GM18507 (cell line): ENCODE measurements at regions not wholly inside any gene's neighbourhood (a gene's known extent, or its start where the extent isn't known, plus 50 kb on each side); places are given as distances from the start of the nearest gene placed in this dataset.
"Not testable (repeated sequence)": the region's sequence is repeated elsewhere in the genome, so short reads cannot be mapped to it uniquely, and the experiment has no call there.

ENCODE experiments used
- DNase-seq: peaks from one replicate; pipeline ENCODE4 v3.0.0; 2011; ENCODE audit warnings: low read depth; ENCODE audit not compliant: insufficient read length; ENCODE audit errors: extremely low spot score
- FAIRE-seq: peaks from 2 replicates; lab custom pipeline; 2011; peaks lifted over from hg19 to GRCh38; lab: Jason Lieb, UNC

DNA sequence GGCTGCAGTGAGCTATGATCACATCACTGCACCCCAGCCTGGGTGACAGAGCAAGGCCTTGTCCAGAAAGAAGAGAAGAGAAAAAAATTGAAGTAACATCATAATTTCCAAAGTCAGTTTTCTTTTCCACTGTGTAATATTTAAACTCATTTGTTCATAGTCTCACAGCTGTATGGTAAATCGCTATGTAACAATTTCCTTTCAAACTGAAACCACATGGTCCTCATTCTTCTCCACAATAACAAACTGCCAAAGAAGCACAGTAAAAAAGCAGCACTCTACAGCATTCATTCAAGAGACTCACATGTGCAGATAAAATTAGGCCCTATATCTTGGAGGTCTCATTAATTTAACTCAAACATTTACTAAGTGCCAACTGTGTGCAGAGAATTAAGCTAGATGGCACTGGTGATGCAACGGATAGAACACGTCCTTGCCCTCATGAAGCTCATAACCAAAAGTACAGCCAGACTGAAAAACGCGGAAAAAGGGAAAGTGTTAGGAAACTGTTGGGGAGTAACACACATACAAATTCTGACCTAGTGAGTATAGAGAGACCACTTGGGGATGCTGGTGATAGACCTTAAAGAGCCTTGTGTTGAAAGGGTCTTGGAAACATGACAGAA lies 174.0 kb upstream of the KCTD7 start:
- DNase-seq (no peak), FAIRE-seq (no peak)

DNA sequence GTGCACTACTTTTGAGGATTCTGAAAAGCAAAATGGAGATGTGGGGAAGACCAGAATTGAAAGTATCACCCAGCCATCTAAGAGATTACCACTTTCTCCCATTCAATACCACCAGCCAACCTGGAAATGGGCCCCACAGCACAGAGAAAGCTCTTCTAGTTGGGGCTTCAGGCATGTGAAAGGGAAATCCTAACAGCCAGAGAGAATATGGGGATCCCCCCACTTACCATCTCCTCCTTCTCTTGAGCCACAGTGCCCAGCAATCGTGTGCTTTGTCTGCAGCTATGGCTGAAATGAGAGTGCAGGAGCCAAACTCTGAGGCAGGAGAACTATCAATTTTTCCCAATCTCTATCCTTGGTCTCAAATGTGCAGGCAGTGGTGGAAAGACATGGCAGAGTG lies 173.2 kb upstream of the KCTD7 start:
- not testable (repeated sequence) for FAIRE-seq, DNase-seq

DNA sequence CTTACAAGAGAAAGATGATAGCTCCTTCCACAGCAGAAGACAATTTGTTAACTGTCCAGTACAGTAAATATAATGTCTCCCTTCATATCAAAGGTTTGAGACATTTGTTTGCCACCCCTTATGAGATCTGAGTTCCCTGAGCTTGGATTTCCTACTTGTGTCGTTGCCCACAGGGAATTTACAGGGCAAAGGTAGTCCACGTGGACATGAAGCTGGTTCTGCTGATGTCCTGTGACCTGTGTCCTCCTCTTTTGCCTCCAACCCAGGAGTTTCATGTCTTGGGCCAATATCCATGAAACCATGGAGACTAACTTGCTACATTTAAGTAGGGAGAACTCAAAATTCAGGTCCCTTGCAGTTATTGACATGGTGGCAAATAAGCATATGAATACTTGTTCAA lies 172.2 kb upstream of the KCTD7 start:
- FAIRE-seq, DNase-seq: not testable (repeated sequence)

DNA sequence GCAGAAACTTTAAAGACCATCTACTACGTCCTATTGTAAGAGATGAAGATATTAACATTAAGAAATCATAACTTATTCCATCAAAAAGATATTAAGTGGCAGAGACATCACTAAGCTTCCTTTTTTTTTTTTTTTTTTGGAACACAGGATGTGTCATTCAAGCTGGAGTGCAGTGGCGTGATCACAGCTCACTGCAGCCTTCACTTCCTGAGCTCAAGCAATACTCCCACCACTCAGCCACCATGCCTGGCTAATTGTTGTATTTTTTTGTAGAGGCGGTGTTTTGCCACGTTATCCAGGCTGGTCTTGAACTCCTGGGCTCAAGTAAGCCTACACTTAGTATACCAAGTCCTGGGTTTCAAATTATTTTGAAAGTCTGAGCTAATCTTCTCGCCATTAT lies 169.7 kb upstream of the KCTD7 start:
- not testable (repeated sequence) for FAIRE-seq, DNase-seq

DNA sequence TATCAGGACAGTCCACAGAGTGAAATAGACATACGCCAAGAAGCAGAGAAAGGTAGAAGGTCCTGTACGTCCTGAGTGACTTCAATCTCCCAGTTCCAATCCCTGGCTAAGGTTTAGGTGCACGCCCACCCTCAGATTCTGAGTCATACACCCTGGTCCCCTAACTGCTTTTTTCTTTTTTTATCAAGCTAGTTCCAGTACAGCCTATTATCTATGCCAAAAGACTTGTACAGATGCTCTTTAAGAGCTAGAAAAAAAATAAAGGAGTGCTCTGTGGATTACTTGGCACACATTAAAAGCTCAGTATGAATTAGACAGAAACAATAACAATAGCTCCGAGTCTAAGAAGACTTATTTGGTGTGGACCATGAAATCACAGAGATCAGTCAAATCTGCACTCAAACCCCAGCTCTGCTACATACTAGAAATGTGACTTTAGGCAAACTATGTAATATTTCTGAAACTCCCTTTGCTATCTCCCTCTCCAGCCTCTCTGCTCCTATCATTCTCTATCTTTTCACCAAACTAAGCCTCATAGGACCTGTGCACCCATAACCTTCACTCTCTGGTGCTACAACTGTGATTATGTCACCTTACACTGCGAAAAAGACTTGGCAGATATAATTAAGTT lies 168.8 kb upstream of the KCTD7 start:
- DNase-seq, FAIRE-seq: not testable (repeated sequence)

DNA sequence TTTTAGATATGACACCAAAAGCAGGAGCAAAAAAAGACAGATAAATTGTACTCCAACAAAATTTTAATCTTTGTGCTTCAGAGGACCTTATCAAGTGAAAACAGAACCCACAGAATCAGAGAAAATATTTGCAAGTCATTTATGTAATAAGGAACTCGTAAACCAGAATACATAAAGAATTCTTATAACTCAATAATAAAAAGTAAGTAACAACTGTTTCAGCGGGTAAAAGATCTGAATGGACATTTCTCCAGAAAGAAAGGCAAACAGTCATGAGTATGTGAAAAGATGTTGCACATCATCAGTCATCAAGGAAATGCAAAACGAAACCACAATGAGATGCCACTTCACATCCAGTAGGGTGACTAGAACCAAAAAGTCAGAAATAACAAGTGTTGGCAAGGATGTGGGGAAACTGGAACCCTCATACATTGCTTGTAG lies 167.7 kb upstream of the KCTD7 start:
- FAIRE-seq (no peak), DNase-seq (no peak)

DNA sequence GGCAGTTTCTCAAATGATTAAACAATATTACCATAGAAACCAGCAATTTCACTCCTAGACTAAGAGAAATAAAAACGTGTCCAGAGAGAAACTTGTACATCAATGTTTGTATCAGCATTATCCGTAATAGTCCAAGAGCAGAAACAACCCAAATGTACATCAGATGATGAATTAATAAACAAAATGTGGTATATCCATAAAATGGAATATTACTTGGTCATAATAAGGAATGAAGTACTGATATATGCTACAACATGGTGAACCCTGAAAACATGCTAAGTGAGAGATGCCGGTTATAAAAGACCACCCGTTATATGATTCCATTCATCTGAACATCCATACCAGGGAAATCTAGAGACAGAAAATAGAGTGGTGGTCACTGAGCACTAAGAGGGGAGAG lies 167.3 kb upstream of the KCTD7 start:
- FAIRE-seq, DNase-seq: not testable (repeated sequence)

DNA sequence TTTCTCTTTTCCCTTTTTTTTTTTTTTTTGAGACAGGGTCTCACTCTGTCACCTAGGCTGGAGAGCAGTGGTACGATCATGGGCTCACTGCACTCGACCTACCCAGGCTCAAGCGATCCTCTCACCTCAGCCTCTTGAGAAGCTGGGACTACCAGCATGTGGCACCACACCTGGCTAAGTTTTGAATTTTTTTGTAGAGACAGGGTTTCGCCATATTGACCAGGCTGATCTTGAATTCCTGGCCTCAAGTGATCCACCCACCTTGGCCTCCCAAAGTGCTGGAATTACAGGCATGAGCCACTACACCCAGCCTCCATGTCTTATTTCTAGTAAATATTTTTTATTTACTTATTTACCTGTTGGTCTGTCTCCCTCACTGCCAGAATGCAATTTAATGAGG lies 165.8 kb upstream of the KCTD7 start:
- not testable (repeated sequence) for FAIRE-seq, DNase-seq

DNA sequence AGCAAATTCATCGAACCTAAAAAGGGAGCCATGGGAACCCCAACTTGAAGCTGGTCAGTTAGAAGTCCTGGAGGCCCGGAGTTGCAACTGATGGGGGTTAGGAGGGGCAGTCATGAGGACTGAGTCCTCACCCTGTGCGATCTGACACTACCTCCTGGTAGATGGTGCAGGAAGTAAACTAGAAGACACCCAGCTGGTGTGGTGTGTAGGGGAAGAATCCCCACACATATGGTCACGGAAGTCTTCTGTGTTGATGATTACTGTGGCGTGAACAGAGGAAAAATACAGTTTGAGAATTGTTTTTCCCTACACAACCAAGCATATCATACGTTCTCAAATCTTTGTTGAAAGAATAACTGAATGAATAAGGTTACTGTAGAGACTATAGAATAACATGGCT lies 164.6 kb upstream of the KCTD7 start:
- FAIRE-seq = no peak
- no peak for DNase-seq

DNA sequence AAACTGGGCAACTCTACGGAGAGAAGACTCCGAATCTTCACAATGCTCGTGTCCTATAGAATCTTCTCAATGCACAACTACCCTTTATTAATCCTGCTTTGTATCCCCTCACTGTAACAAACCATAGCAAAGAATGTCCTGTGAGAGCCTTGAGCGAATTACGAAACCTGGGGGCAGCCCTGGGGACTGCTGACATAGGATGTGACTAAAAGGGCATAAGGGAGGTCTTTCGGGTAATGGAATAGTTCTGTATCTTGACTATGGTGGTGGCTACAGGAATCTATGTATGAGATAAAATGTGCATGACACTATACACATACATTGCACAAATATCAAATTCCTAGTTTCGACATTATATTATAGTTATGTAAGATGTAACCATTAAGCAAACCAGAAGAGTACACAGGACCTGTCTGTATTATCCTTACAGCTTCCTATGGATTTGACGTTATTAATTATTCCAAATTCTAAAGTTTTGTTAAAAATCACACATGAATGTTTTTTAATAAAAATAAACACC lies 162.5 kb upstream of the KCTD7 start:
- FAIRE-seq (no peak), DNase-seq (no peak)

DNA sequence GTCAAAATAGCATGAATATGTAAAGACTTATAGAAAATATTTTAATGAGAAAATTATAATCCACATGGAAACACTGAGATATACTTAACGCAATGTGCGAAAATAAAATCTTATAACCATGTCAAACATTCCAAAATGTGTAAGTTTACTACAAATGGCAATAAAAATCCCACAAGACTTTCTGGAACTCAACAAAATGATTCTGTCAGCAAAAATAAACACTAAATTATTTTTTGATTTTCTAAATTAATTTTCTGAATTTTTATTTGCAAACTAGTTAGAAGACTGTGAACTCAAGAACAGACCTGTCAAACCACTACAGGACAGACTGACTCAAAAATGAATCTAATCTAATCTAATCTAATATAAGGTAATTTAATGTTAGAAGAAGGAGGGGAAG lies 160.8 kb upstream of the KCTD7 start:
- FAIRE-seq = no peak

DNA sequence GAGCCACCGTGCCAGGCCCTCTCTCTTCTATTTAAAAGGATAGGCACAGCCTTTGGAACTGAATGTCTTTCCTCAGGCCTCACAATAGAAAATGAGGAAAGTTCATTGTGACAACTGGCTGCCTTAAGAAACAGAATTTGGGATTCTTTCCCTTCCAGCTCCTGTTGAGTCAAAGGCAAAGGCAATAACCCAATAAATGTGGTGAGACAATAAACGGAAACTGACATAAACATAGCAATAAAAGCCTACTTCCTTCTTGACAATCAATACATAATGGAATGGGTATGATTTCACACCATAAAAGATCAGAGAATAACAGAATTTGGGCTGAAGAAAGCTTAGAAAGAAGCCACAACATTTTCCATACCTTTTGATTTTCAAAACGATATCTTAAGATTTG lies 155.6 kb upstream of the KCTD7 start:
- not testable (repeated sequence) for DNase-seq, FAIRE-seq

More for the DNA sequence above, 160.8 kb upstream of the KCTD7 start:
- DNase-seq = no peak

DNA sequence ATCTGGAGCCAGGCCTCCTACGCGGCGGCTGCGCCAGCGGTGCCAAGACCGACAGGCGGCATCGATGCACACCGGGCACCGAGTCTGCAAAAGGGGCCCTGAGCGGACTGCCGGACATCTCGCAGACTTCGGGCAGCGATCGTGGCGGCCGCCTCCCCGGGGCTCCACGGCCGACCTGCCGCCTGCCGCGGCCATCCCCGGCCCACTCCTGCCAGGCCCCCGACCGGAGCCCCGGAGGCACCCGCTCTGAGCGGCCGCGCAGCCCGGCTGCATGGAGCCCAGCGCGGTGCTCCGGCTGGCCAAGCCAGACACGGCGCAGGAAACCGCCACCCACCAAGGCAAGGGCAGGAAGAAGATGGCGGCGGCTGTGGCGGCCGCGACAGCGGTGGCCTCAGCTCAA lies 154.2 kb upstream of the KCTD7 start:
- DNase-seq (no peak), FAIRE-seq (no peak)

DNA sequence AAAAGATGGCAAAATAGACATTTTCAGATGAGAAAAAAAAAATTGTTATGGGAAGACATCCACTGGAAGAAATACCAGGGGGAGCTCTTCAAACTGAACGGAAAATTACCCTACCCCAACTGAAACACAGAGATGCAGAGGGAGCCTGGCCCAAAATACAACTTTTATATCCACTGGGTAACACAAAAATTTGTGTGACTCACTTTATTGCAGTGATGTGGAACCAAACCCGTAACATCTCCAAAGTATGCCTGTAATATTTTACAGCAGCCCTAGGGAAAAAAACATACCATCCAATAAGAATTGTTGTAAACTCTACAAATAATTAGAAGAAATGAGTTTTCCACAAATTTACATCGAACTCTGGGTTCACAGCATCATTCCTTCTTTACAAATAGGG lies 152.6 kb upstream of the KCTD7 start:
- FAIRE-seq, DNase-seq: not testable (repeated sequence)

DNA sequence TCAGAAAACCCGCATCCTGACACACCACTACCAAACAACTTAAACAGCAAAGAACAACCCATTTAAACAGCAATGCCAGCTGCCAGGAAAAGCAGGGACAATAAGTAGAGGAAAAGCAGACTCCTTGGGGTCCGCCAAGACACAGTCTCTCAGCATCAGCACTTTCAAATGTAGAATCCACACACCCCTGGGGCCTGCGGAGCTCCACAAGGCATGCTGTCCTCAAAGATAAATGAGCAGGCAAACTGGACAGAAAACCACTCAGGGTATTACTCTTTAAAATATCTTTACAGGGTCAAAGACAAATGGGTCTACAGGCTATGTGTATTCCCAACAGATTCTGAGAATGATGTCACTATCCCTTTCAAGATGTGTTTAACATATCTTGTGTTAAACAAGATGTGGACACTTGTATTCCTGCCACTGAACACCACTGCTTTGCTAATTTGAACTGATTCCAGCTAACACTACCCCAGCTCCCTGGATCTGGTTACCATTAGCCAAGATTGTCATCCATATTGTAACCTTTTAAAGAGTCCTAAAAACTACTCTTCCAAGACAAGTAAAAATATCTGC lies 150.8 kb upstream of the KCTD7 start:
- DNase-seq, FAIRE-seq: not testable (repeated sequence)

DNA sequence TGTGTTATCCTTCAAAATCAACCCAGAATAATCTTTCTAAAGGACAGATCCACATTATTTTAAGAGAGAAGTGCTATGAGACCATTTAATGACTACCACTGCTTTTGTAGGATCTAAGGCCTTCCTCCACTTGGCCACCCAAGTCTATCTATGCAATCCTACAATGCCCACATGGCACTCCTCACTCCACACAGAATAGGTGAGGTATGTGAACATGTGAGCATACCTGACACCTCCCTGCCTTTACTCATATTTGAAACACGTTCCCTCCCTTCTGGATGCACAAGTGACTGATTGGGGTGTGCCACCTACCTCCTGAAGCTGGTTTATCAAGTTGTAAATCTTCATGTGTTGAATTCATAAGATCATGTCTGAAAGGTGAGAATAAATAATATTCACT lies 147.5 kb upstream of the KCTD7 start:
- DNase-seq, FAIRE-seq: not testable (repeated sequence)

DNA sequence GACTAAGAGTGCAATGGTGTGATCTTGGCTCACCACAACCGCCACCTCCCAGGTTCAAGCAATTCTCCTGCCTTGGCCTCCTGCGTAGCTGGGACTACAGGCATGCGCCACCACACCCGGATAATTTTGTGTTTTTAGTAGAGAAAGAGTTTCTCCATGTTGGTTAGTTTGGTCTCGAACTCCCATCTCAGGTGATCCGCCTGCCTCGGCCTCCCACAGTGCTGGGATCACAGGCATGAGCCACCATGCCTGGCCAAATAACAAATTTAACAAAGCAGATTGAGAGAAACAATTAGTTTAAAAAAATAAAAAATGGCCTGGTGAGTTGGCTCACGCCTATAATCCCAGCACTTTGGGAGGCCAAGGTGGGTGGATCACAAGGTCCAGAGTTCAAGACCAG lies 139.6 kb upstream of the KCTD7 start:
- DNase-seq, FAIRE-seq: not testable (repeated sequence)

DNA sequence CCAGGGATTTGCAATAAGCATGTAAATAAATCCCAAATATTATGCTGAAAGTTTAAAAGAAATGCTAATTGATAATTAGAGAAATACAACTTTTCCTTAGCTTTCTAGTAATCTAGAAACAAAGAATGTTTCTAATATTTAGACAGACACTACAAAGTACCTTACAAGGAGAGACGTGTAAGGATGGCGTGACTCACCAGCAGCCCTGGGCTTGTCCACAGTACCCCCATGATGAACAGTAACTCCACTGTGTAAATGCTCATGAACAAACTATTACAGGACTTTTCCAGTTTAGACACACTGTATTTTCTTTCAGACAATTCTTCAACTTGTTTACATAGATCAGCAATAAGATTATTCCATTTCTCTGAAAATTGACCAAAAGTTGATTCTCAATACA lies 138.9 kb upstream of the KCTD7 start:
- not testable (repeated sequence) for FAIRE-seq, DNase-seq

DNA sequence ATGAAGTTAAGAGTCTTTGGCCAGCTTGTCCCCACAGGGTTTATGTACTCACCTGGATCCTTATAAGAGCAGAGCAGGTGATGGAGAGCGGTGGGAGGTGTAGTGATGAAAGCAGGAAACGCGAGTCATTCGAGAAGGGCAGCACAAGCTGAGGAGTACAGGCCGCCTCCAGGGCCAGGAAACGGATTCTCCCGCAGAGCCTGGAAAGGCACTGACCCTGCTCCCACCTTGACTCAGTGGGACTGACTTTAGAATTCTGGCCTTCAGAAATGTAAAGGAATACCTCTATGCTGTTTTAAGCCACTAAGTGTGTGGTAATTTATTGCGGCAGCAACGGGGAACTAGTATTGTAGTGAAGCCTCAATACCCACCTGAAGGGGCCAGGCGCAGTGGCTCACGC lies 137.7 kb upstream of the KCTD7 start:
- FAIRE-seq, DNase-seq: not testable (repeated sequence)

DNA sequence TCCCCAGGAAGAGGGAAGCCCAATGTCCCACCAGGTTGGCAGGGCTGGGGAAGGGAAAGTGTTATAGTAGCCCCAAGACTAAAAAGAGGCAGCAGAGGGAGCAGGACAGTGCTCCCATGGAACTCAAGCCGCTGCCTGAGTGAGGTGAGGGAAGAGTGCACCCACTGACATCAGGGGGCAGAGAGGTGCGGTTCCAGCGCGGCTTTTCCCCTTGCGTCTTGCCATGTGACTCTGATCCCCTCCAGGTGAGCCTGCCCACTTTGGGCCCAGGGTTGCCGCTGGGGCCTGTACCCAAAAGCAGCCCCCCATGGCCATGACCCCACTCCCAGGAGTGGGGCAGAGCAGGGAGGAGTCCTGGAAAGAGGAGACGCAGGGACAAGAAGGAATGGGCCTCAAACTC lies 136.3 kb upstream of the KCTD7 start:
- FAIRE-seq = not testable (repeated sequence)

More for the DNA sequence above, 136.3 kb upstream of the KCTD7 start:
- not testable (repeated sequence) for DNase-seq
